Endothelial cell of umbilical vein (primary cell): ENCODE measurements at regions not wholly inside any gene's neighbourhood (a gene's known extent, or its start where the extent isn't known, plus 50 kb on each side); places are given as distances from the start of the nearest gene placed in this dataset.

Experiments
- BruUV-seq: library from RNA; stranded (reverse); fragments of 400-500 nt; replicated peaks from 2 replicates; lab custom pipeline; 2021; lab: Mats Ljungman, UMichigan
- CTCF ChIA-PET: fragments of 300-600, 350-600 bp; sonication (Branson Sonifier 250); formaldehyde crosslinking; loops from one replicate; lab custom pipeline; 2021; ENCODE audit warnings: antibody characterized with exemption, inconsistent platforms; lab: Charles Lee
- POLR2A ChIA-PET: fragments of 300-600, 350-600 bp; sonication (Branson Sonifier 250); formaldehyde crosslinking; loops from one replicate; lab custom pipeline; 2021; ENCODE audit warnings: antibody characterized with exemption, inconsistent platforms; lab: Charles Lee
- DNase-seq: peaks from one replicate; pipeline ENCODE4 v3.0.0-alpha.2; 2011; ENCODE audit warnings: low read depth, low spot score
- FAIRE-seq: peaks from 2 replicates; lab custom pipeline; 2011; peaks lifted over from hg19 to GRCh38; lab: Jason Lieb, UNC
- H2AFZ ChIP-seq: 2 replicates; pipeline ENCODE4 v1.6.0; 2012; ENCODE audit warnings: low read depth, low read length, control low read depth, inconsistent platforms
- H3K27ac ChIP-seq: 2 replicates; pipeline ENCODE4 v1.5.1; 2011; ENCODE audit warnings: low read depth, mild to moderate bottlenecking, control low read depth, low read length, moderate library complexity; ENCODE audit not compliant: insufficient read depth
- H3K27me3 ChIP-seq, 2 experiments: 2 replicates each; pipeline versions ENCODE4 v1.6.0 to v1.6.1; 2011; ENCODE audit warnings: low read length in 2 of 2, mixed read lengths in 1 of 2; ENCODE audit not compliant: control insufficient read depth in 2 of 2, insufficient read depth in 2 of 2
- H3K36me3 ChIP-seq, 2 experiments: 2 replicates in 1 of 2; 3 replicates in 1 of 2; pipeline ENCODE4 v1.5.1; 2011; ENCODE audit warnings: low read length in 2 of 2, mild to moderate bottlenecking in 1 of 2, moderate library complexity in 1 of 2; ENCODE audit not compliant: control insufficient read depth in 2 of 2, insufficient read depth in 2 of 2; ENCODE audit errors: extremely low read depth in 1 of 2
- H3K4me1 ChIP-seq: 3 replicates; pipeline ENCODE4 v1.5.1; 2011; ENCODE audit warnings: mild to moderate bottlenecking, low read length; ENCODE audit not compliant: control insufficient read depth, insufficient read depth; ENCODE audit errors: extremely low read depth
- H3K4me2 ChIP-seq: 2 replicates; pipeline ENCODE4 v1.6.1; 2011; ENCODE audit warnings: low read length, control low read depth, mixed read lengths; ENCODE audit not compliant: insufficient read depth
- H3K4me3 ChIP-seq, 3 experiments: fragments of 200-600 bp in 1 of 3; sonication (generic), shearing (Covaris generic) in 1 of 3; replicated peaks in 1 of 3; 2 replicates each; pipeline ENCODE4 v1.5.1; 2011 to 2016; ENCODE audit warnings: control low read depth in 3 of 3, low read length in 3 of 3, mild to moderate bottlenecking in 2 of 3, inconsistent platforms in 1 of 3, low read depth in 1 of 3, moderate library complexity in 1 of 3; ENCODE audit not compliant: insufficient read depth in 1 of 3
- H3K79me2 ChIP-seq: 2 replicates; pipeline ENCODE4 v1.6.0; 2012; ENCODE audit warnings: low read length, inconsistent platforms; ENCODE audit not compliant: control insufficient read depth, insufficient read depth
- H3K9ac ChIP-seq: replicated peaks from 2 replicates; pipeline ENCODE3; 2011; ENCODE audit warnings: low read length, control low read depth; ENCODE audit not compliant: insufficient read depth; ENCODE audit errors: extremely low read depth
- H3K9me1 ChIP-seq: replicated peaks from 3 replicates; pipeline ENCODE4 v1.6.0; 2011; ENCODE audit warnings: mild to moderate bottlenecking, low read length; ENCODE audit not compliant: control insufficient read depth, insufficient read depth; ENCODE audit errors: extremely low read depth
- H3K9me3 ChIP-seq: replicated peaks from 2 replicates; pipeline ENCODE4 v1.5.1; 2012; ENCODE audit warnings: low read length, inconsistent platforms; ENCODE audit not compliant: control insufficient read depth, insufficient read depth
- H4K20me1 ChIP-seq: replicated peaks from 2 replicates; pipeline ENCODE3; 2011; ENCODE audit warnings: mild to moderate bottlenecking, low read length; ENCODE audit not compliant: control insufficient read depth, insufficient read depth; ENCODE audit errors: extremely low read depth
- CTCF ChIP-seq, 2 donors: IDR thresholded peaks; 1 replicate in 1 of 2; 2 replicates in 1 of 2; pipeline ENCODE4 v1.5.1; 2011; ENCODE audit warnings: low read length in 2 of 2, mild to moderate bottlenecking in 2 of 2, moderate library complexity in 2 of 2, control low read depth in 1 of 2, inconsistent platforms in 1 of 2, low read depth in 1 of 2; ENCODE audit not compliant: insufficient read depth in 1 of 2; ENCODE audit errors: extremely low read depth in 1 of 2
- EZH2 ChIP-seq: IDR thresholded peaks from 2 replicates; pipeline ENCODE4 v1.6.1; 2012; ENCODE audit warnings: borderline replicate concordance, low read depth, mild to moderate bottlenecking, moderate library complexity, low read length, inconsistent platforms; ENCODE audit not compliant: severe bottlenecking
- FOS ChIP-seq: IDR thresholded peaks from 2 replicates; pipeline ENCODE4 v1.6.1; 2011; ENCODE audit warnings: mild to moderate bottlenecking, low read length, moderate library complexity, borderline replicate concordance; ENCODE audit not compliant: insufficient read depth
- GATA2 ChIP-seq: IDR thresholded peaks from 2 replicates; pipeline ENCODE4 v1.7.0; 2011; ENCODE audit warnings: low read depth, mild to moderate bottlenecking, moderate library complexity, mixed read lengths, low read length; ENCODE audit not compliant: insufficient read length, insufficient read depth
- JUN ChIP-seq: IDR thresholded peaks from 2 replicates; pipeline ENCODE4 v1.6.1; 2011; ENCODE audit warnings: borderline replicate concordance, low read depth; ENCODE audit not compliant: insufficient read length, insufficient read depth
- MYC ChIP-seq: IDR thresholded peaks from one replicate; pipeline ENCODE4 v1.6.1; 2011; ENCODE audit warnings: mild to moderate bottlenecking, low read depth, low read length
- POLR2A ChIP-seq: IDR thresholded peaks from 2 replicates; pipeline ENCODE4 v1.6.1; 2012; ENCODE audit warnings: low read depth, mild to moderate bottlenecking, control low read depth, low read length
- POLR2AphosphoS5 ChIP-seq: IDR thresholded peaks from 2 replicates; pipeline ENCODE4 v1.6.1; 2012; ENCODE audit warnings: low read depth, mild to moderate bottlenecking, control low read depth, low read length, moderate library complexity; ENCODE audit not compliant: insufficient read depth
- dilution Hi-C: fragments of 300-500 bp; cut with MboI; formaldehyde crosslinking; loops from one replicate; pipeline ENCODE4 v1.15.0; 2019; ENCODE audit warnings: low sequenced_read_pairs; ENCODE audit not compliant: extremely low pct_ligation_motif_present
- intact Hi-C: fragments of 100-400 bp; cut with micrococcal nuclease; formaldehyde crosslinking; loops from one replicate; pipeline ENCODE4 v1.10.0; 2022
- TF ChIP-seq, protein P1 (sequence below): IDR thresholded peaks from 2 replicates; pipeline ENCODE4 v1.6.1; 2011; ENCODE audit not compliant: insufficient read depth, insufficient read length

GRCh38 chr1:98072047-98072446 lies 151.2 kb upstream of the DPYD start:
- Histone ChIP-seq H3K79me2 (no peaks in the 10 kb centered on the region), H2AFZ (peak overlapping the region; percentile 56), H3K27ac (no peak overlapping the region), H3K4me2 (no peak overlapping the region), H4K20me1 (no peaks in the 10 kb centered on the region), H3K4me3 (no peak overlapping the region), H3K4me1 (peaks cover 2% of the 10 kb centered on the region), H3K9me3 (no peaks in the 10 kb centered on the region), H3K27me3 (no peaks in the 10 kb centered on the region), H3K9me1 (no peaks in the 10 kb centered on the region), H3K36me3 (no peaks in the 10 kb centered on the region), H3K9ac (no peak overlapping the region)
- TF ChIP-seq MYC (no peak), POLR2AphosphoS5 (no peak), FOS (no peak), EZH2 (no peak), JUN (no peak), POLR2A (no peak), CTCF (IDR thresholded peaks at IDR 0.05; ENCODE audit: extremely low read depth in 1 of 2, insufficient read depth in 1 of 2, low read depth in 1 of 2, low read length in 2 of 2) (no peak), GATA2 (no peak)
- TF ChIP-seq, protein P1, sequence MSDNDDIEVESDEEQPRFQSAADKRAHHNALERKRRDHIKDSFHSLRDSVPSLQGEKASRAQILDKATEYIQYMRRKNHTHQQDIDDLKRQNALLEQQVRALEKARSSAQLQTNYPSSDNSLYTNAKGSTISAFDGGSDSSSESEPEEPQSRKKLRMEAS: no peak
- POLR2A ChIA-PET: no interaction called here
- CTCF ChIA-PET: interaction anchor here (0.5 to 1.3 kb wide), 3 partner anchors 16 to 396 kb away, joined by 3 to 5 read pairs (median 4); no protein-coding TSS in a partner anchor
- dilution Hi-C loops: no loop called here
- no peak for DNase-seq
- no peak for FAIRE-seq
- intact Hi-C loops: no loop called here
- no TSS peak for BruUV-seq
